Testis (tissue), 2 donors: ENCODE measurements at regions not wholly inside any gene's neighbourhood (a gene's known extent, or its start where the extent isn't known, plus 50 kb on each side); places are given as distances from the start of the nearest gene placed in this dataset.

Experiments used
- CTCF ChIP-seq, 3 experiments: fragments of 450-650 bp in 2 of 3; fragments of 200-600 bp in 1 of 3; sonication (generic) in 1 of 3; IDR thresholded peaks; one replicate each; pipeline ENCODE4 v1.5.1; 2016 to 2019; ENCODE audit warnings: antibody characterized with exemption in 3 of 3, mild to moderate bottlenecking in 2 of 3, moderate library complexity in 1 of 3
- POLR2A ChIP-seq: fragments of 450-650 bp; IDR thresholded peaks from one replicate; pipeline ENCODE4 v1.6.1; 2017; ENCODE audit warnings: antibody characterized with exemption, mild to moderate bottlenecking, moderate library complexity

- TF ChIP-seq CTCF (IDR thresholded peaks at IDR 0.05) (no peak), POLR2A (no peak)
Observed at GRCh38 chr12:115243933-115244628, 560.1 kb upstream of the TBX3 start.
